Right cardiac atrium (tissue), 5 donors: ENCODE measurements at regions not wholly inside any gene's neighbourhood (a gene's known extent, or its start where the extent isn't known, plus 50 kb on each side); places are given as distances from the start of the nearest gene placed in this dataset.

ENCODE experiments used
- ATAC-seq, 2 donors: fragments of 200-7000 bp; cut with Tn5 transposase; one replicate each; pipeline versions ENCODE4 v1.8.0 to v1.9.1; 2020; ENCODE audit warnings: moderate library complexity in 2 of 2, mild to moderate bottlenecking in 1 of 2
- DNase-seq, 3 donors: peaks; one replicate each; pipeline ENCODE4 v3.0.0-alpha.2; 2020
- H3K27ac ChIP-seq: one replicate; pipeline ENCODE4 v1.5.1; 2013; ENCODE audit warnings: mild to moderate bottlenecking, low read length, control low read depth, moderate library complexity
- H3K27me3 ChIP-seq: one replicate; pipeline ENCODE4 v1.6.1; 2013; ENCODE audit not compliant: control insufficient read depth, insufficient read depth
- H3K4me1 ChIP-seq: one replicate; pipeline ENCODE4 v1.6.1; 2013; ENCODE audit warnings: low read length; ENCODE audit not compliant: control insufficient read depth, insufficient read depth
- H3K4me3 ChIP-seq: one replicate; pipeline ENCODE4 v1.5.1; 2013; ENCODE audit warnings: low read length, control low read depth
- H3K9me3 ChIP-seq: one replicate; pipeline ENCODE4 v1.6.1; 2013; ENCODE audit warnings: low read length; ENCODE audit not compliant: control insufficient read depth
- WGBS: extraction: QIAGEN DNeasy Blood & Tissue Kit; methylation state at CpG from one replicate; pipeline ENCODE4 v1.1.7; 2013; 5-methylcytosine and 5-hydroxymethylcytosine counted together
- intact Hi-C, 4 donors: fragments of 100-400 bp; cut with DNase I; formaldehyde crosslinking; loops; one replicate each; pipeline versions ENCODE4 v1.11.0 to v1.14.0; 2022 to 2023
- donor health status: healthy with polysubstance abuse.
- donor health status: DM: no; HTN: yes; CAD: no.
- donor health status: DM: no; HTN: no; CAD: no.
- donor health status: DM: no; HTN: yes; CAD: no; lungs with severe emphysema.
- donor health status: DM: yes; HTN: yes; CAD: no.

DNA sequence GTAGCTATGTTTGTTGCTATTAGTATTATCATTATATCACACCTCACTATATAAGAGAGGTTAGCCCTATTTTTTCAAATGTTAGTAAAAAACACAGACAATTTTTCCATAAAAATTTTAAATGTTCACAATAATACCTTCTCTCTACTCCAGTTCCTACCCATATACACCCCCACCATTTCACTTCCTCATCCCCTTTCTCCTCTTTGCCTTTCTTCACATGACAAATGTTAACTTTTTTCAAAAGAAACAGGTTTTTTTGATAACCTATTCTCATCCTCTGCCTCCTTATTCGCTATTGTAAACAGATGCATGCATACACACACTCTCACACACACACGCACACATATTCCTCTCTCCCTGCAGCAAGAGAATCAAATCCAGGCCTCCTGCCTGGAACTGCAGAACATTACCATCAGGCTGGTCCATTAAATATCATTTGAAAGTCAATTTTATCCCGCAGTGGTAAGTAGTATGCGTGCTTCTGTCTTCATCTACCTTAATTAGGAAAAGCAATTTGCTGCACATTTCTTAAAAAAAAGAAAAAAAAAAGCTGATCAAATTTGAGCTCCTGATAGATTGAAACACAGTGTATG, 55.5 kb downstream of the MID1IP1 start:
- Histone ChIP-seq H3K4me3 (no peak overlapping the region), H3K9me3 (no peaks in the 10 kb centered on the region), H3K27me3 (no peaks in the 10 kb centered on the region), H3K4me1 (peaks cover 1% of the 10 kb centered on the region), H3K27ac (no peak overlapping the region)
- DNase-seq = no peak
- 93% methylated on average over 4 of the region's 4 CpGs for WGBS
- ATAC-seq = no peak
- intact Hi-C loops = no loop called here

DNA sequence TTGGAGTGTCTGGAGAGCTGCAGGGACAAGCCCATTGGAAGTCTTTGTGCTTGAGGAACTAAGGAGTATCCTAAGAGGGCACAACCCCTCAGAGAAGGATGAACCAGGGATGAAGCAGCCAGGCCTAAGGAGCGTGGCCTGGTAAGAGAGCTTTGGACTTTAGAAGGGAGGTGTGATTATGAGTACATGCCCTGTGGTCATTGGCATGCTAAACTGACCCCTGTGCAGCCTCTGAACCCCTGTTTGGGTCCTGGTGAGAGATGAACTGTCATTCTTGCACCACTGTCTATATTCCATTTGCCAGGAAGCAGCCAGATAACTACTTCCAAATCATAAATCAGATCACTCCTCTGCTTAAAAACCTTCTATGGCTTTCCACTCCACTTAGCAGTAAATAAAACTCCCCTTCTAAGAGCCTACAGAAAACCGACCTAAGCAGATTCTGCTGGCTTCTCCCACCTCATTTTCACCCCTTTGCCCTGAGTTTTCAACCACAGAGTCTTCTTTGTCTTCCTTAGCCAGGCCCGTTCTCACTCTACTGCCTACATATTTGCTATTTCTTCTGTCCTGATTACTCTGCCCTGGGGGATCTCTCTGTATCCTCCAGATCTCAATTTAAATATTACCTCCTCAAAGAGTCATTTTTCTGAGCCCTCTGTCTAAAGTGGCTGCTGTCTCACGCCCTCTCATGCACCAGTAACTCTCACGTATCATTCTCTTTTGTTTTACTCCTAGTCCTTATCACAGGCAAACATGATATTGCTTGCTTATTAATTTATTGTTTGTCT, 56.7 kb downstream of the MID1IP1 start:
- Histone ChIP-seq H3K9me3 (no peaks in the 10 kb centered on the region), H3K4me1 (peaks cover 1% of the 10 kb centered on the region), H3K27me3 (no peaks in the 10 kb centered on the region), H3K4me3 (no peak overlapping the region), H3K27ac (no peak overlapping the region)
- no peak for DNase-seq
- intact Hi-C loops = no loop called here
- 88% methylated on average over 5 of the region's 5 CpGs for WGBS
- no peak for ATAC-seq

DNA sequence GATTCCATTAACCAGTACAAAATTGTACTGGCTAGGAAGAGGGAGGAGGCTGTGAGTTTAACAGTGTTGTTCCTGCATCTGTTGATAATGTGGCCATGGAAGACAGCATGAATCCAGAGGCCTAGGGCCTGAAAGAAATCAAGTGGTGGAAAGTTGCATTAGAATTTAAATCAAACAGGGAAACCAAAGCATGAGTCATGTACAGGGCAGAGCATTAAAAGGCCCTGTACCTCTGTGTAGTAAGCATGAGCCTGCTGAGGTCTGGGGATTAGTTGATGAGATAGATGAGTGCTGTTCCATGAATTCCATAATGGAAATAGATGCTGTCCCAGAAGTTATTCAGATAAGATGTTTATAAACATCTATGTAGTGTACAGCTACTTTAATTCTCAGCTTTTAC, 58.3 kb downstream of the MID1IP1 start:
- intact Hi-C loops = loop anchor here in 1 of 4 donors (10.0 kb wide), 1 partner anchor 55 kb away; the partner anchor contains the start of gene MID1IP1

DNA sequence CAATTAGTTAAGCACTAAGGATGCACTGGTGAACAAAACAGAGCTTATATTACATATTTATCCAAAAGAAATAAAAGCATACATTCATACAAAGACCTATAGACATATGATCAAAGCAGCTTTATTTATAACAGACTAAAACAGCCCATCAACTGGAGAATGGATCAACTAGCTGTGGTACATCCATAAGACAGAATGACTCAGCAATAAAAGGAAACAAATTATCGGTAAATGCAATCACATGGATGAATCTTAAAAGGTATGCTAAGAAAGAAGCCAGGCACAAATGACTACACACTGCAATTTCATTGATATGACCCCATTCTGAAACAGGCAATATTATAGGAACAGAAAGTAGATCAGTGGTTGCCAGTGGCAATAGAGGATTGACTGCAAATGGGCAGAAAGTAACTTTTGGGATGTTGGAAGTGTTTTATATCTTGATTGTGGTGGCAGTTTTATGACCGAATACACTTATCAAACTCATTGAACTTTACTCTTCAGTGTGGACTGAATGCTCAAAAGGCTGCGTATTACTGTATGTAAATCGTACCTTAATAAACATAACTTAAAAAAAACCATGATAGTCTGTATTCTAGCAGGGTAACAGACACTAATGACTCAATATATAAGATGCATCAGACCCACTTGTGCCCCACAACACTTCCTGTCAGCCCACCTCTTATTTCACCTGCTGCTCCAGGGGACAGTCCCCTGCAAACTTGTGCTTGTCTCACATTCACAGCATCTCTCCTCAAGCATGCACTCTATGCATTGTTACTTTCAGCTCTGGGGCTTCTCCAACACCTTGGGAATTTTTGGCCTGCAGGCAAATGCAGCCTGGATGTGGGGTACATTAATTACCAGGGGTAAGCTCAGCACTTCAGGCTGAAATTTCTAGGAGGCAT, 59.1 kb downstream of the MID1IP1 start:
- Histone ChIP-seq H3K4me3 (no peak overlapping the region), H3K27ac (no peak overlapping the region), H3K27me3 (no peaks in the 10 kb centered on the region), H3K4me1 (peaks cover 1% of the 10 kb centered on the region), H3K9me3 (no peaks in the 10 kb centered on the region)
- DNase-seq = no peak
- WGBS = 97% methylated on average over 4 of the region's 4 CpGs
- ATAC-seq = no peak
- intact Hi-C loops = loop anchor here in 1 of 4 donors (10.0 kb wide), 1 partner anchor 56 kb away; the partner anchor contains the start of gene MID1IP1

More for the DNA sequence above, 58.3 kb downstream of the MID1IP1 start:
- no peak for ATAC-seq
- Histone ChIP-seq H3K9me3 (no peaks in the 10 kb centered on the region), H3K27ac (no peak overlapping the region), H3K4me1 (peaks cover 1% of the 10 kb centered on the region), H3K27me3 (no peaks in the 10 kb centered on the region), H3K4me3 (no peak overlapping the region)
- DNase-seq = no peak

DNA sequence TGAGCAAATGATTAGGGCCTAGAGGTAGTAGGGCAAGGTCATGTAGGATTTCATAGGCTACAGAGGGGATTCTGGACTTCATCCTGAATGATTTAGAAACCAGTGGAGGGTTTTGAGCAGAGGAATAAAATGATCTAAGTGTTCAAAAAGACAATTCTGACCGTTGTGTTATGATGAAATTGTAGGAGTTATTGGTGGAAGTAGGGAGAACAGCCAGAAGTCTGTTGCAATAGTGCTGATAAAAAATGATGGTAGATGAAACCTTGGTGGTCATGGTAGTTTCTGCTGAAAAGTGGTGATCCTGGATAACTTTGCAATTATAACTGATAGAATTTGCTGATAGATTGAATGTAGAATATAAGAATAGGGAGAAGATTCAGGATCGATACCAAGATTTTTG, 60.2 kb downstream of the MID1IP1 start:
- ATAC-seq = no peak
- H3K27ac ChIP-seq = no peak overlapping the region
- 81% methylated on average over 2 of the region's 2 CpGs for WGBS

DNA sequence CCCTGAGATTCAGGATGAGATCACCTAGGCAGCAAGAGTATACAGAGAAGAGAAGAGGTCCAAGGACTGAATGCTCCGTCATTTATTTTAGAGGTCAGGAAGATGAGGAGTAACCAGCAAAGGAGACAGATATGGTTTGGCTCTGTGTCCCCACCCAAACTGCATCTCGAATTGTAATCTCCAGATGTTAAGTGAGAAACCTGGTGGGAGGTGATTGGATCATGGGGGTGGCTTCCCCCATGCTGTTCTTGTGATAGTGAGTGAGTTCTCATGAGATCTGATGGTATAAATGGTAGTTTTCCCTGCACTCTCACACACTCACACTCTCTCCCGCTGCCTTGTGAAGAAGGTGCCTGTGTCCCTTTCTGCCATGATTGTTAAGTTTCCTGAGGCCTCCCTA, 60.8 kb downstream of the MID1IP1 start:
- H3K27me3 ChIP-seq = no peaks in the 10 kb centered on the region
- no peak for ATAC-seq
- H3K4me3 ChIP-seq = no peak overlapping the region
- WGBS = 79% methylated on average over 3 of the region's 3 CpGs
- no peak overlapping the region for H3K27ac ChIP-seq
- intact Hi-C loops = loop anchor here in 1 of 4 donors (10.0 kb wide), 1 partner anchor 57 kb away; the partner anchor contains the start of gene MID1IP1
- DNase-seq = no peak
- peaks cover 1% of the 10 kb centered on the region for H3K4me1 ChIP-seq
- no peaks in the 10 kb centered on the region for H3K9me3 ChIP-seq

More for the DNA sequence above, 60.2 kb downstream of the MID1IP1 start:
- DNase-seq = no peak
- Histone ChIP-seq H3K4me1 (peaks cover 1% of the 10 kb centered on the region), H3K4me3 (no peak overlapping the region), H3K27me3 (no peaks in the 10 kb centered on the region), H3K9me3 (no peaks in the 10 kb centered on the region)
- intact Hi-C loops = loop anchor here in 1 of 4 donors (10.0 kb wide), 1 partner anchor 57 kb away; the partner anchor contains the start of gene MID1IP1

DNA sequence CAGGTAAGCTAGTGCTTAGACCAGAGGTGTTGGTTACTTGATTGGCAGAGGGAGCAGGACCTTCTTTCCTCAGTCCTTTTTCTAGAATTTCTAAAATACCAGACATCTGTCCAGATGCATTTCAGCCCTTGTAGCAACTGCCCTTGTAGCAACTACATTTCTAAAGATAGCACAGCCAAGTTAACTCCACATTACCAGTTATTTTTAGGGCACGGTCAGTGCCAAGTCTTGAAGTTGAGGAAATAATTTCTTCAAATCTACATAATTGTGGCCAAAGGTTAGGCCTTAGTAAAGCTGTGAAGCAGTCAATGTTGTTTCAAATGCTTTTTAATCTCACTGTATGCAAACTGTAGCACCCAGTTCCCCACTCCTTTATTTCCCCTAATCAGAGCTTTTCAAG, 62.9 kb downstream of the MID1IP1 start:
- H3K27me3 ChIP-seq = no peaks in the 10 kb centered on the region
- H3K9me3 ChIP-seq = no peaks in the 10 kb centered on the region
- peak overlapping the region; percentile 36 for H3K27ac ChIP-seq
- intact Hi-C loops = loop anchor here in 1 of 4 donors (10.0 kb wide), 1 partner anchor 59 kb away; the partner anchor contains the start of gene MID1IP1
- ATAC-seq (peak in 1 of 2 donors; percentile 43), DNase-seq (no peak)
- peaks cover 7% of the 10 kb centered on the region for H3K4me1 ChIP-seq
- WGBS = 17% methylated on average over 1 of the region's 1 CpG
- no peak overlapping the region for H3K4me3 ChIP-seq

DNA sequence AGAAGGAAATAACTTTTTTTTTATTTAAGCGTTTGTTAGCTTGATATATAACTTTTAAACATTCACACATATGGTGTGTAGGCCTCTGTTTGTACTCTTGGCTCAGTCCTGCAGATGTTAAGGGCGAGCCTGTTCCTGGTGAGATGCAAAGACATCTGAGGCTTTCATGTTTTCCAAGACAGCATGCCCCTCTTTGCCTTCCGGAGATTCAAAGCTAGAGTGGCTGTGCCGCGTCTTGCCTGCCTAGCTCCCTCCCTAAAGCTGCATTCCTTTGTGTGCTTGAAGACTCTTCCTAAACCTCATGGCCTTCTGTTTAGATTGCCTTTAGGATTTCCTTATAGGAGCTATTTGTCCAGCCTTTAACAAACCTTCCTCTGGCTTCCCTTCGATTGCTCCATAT, 67.1 kb downstream of the MID1IP1 start:
- no peak overlapping the region for H3K4me3 ChIP-seq
- intact Hi-C loops = loop anchor here in 1 of 4 donors (10.0 kb wide), 1 partner anchor 64 kb away; the partner anchor contains the start of gene MID1IP1
- H3K4me1 ChIP-seq = peaks cover 5% of the 10 kb centered on the region
- H3K27ac ChIP-seq = no peak overlapping the region
- no peaks in the 10 kb centered on the region for H3K9me3 ChIP-seq
- no peak for ATAC-seq
- 92% methylated on average over 6 of the region's 6 CpGs for WGBS
- DNase-seq = no peak
- no peaks in the 10 kb centered on the region for H3K27me3 ChIP-seq

DNA sequence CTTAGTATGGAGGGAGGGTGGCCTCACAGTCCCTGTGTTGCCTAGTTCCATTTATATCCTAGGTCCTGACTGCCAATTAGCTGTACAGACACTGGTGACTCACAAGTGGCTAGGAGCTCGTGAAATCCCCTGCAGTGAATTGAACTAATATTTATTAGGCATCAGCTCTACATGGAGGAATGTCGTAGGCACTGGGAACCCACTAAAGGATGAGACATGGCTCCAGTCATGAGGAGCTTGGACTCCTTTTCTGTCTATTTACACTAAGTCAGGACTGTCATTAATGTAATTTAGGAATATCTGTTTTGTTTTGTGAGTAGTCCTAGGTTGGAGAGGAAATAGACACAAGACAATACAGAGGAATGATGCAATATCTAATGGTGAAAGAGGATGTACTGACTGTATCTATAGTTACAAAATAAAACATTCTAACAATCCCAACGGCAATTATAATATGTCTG, 67.7 kb downstream of the MID1IP1 start:
- H3K27ac ChIP-seq = peak overlapping the region; percentile 81
- H3K4me3 ChIP-seq = no peak overlapping the region
- H3K27me3 ChIP-seq = no peaks in the 10 kb centered on the region
- H3K9me3 ChIP-seq = no peaks in the 10 kb centered on the region
- peak; percentile 78 to 86 for ATAC-seq
- peak in 1 of 3 donors; percentile 32 for DNase-seq
- peaks cover 5% of the 10 kb centered on the region for H3K4me1 ChIP-seq
- intact Hi-C loops = loop anchor here in 1 of 4 donors (10.0 kb wide), 1 partner anchor 64 kb away; the partner anchor contains the start of gene MID1IP1
- 26% methylated on average over 3 of the region's 3 CpGs for WGBS

DNA sequence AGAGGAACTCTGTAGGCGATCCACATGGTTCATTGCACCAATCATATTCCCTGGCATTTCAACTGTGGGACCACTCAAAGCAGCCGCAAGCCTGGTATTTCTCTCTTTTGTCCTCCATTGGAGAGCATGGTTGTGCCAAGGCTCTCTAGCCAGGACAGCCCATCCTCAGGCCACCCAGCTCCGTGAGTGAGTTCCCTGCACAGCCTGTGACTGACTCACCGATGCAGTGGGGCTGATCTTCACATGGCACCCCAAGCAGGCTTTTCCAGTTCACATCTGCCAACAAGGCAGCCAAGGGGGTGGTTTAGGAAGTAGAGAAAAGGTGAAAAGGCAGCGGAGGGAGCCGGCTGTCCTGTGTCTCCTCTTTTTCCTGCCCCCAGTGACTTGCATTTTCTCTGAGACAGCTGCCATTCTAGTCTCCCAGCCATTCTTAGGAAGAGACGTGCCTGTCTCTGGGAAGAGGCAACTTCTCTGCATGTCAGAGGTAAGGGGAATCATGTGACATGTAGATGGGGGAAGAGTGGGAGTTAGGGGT, 69.2 kb downstream of the MID1IP1 start:
- Histone ChIP-seq H3K4me3 (no peak overlapping the region), H3K27me3 (no peaks in the 10 kb centered on the region), H3K4me1 (peaks cover 5% of the 10 kb centered on the region), H3K9me3 (no peaks in the 10 kb centered on the region), H3K27ac (no peak overlapping the region)
- intact Hi-C loops = no loop called here
- WGBS = 78% methylated on average over 7 of the region's 7 CpGs
- DNase-seq = peak in 1 of 3 donors; percentile 27
- peak in 1 of 2 donors; percentile 20 for ATAC-seq
